B cell (primary cell): ENCODE measurements at regions not wholly inside any gene's neighbourhood (a gene's known extent, or its start where the extent isn't known, plus 50 kb on each side); places are given as distances from the start of the nearest gene placed in this dataset.

Source experiments
- ATAC-seq: fragments of 200-7000 bp; cut with Tn5 transposase; one replicate; pipeline ENCODE4 v1.10.0; 2021; ENCODE audit warnings: low read depth, mild to moderate bottlenecking, moderate number of reproducible peaks, moderate library complexity
- CTCF ChIA-PET: fragments of 350-600 bp; sonication (Branson Sonifier 250); formaldehyde crosslinking; loops from one replicate; lab custom pipeline; 2021; ENCODE audit warnings: antibody characterized with exemption, inconsistent platforms; lab: Charles Lee
- POLR2A ChIA-PET: fragments of 350-600 bp; sonication (Branson Sonifier 250); formaldehyde crosslinking; loops from one replicate; lab custom pipeline; 2021; ENCODE audit warnings: antibody characterized with exemption; lab: Charles Lee
- DNase-seq: peaks from one replicate; pipeline ENCODE4 v3.0.0; 2013
- H2AFZ ChIP-seq: 2 replicates; pipeline ENCODE4 v1.6.1; 2012; ENCODE audit warnings: mild to moderate bottlenecking, low read depth, low read length; ENCODE audit not compliant: insufficient read depth, poor library complexity, severe bottlenecking
- H3K27ac ChIP-seq, 2 donors: 1 replicate in 1 of 2; 2 replicates in 1 of 2; pipeline ENCODE4 v1.5.1; 2012 to 2013; ENCODE audit warnings: low read length in 2 of 2, mild to moderate bottlenecking in 2 of 2, moderate library complexity in 1 of 2
- H3K27me3 ChIP-seq, 4 experiments: fragments of 200-600 bp in 1 of 4; sonication (generic) in 1 of 4; replicated peaks in 1 of 4; 1 replicate in 2 of 4; 2 replicates in 2 of 4; pipeline versions ENCODE4 v1.6.1 to v1.7.0; 2013 to 2016; ENCODE audit warnings: low read length in 3 of 4, mild to moderate bottlenecking in 2 of 4, mixed read lengths in 1 of 4, moderate library complexity in 1 of 4; ENCODE audit not compliant: insufficient read depth in 4 of 4, control insufficient read depth in 3 of 4; ENCODE audit errors: control extremely low read depth in 1 of 4
- H3K36me3 ChIP-seq, 2 experiments: replicated peaks in 1 of 2; 1 replicate in 1 of 2; 2 replicates in 1 of 2; pipeline versions ENCODE4 v1.6.1 to v1.7.1; 2013; ENCODE audit warnings: low read length in 1 of 2; ENCODE audit not compliant: insufficient read depth in 2 of 2, control insufficient read depth in 1 of 2; ENCODE audit errors: control extremely low read depth in 1 of 2, extremely low read depth in 1 of 2
- H3K4me1 ChIP-seq, 2 donors: fragments of 200-600 bp in 1 of 2; sonication (generic) in 1 of 2; 1 replicate in 1 of 2; 2 replicates in 1 of 2; pipeline versions ENCODE4 v1.5.1 to v1.6.1; 2013 to 2017; ENCODE audit warnings: low read length in 2 of 2; ENCODE audit not compliant: control insufficient read depth in 2 of 2, insufficient read depth in 2 of 2
- H3K4me2 ChIP-seq: replicated peaks from 2 replicates; pipeline ENCODE3; 2012; ENCODE audit warnings: mild to moderate bottlenecking, low read depth, low read length; ENCODE audit not compliant: poor library complexity, severe bottlenecking
- H3K4me3 ChIP-seq, 5 experiments: fragments of 200-600 bp in 1 of 5; sonication (generic) in 1 of 5; 1 replicate in 3 of 5; 2 replicates in 2 of 5; pipeline versions ENCODE4 v1.5.1 to v1.7.0; 2011 to 2016; ENCODE audit warnings: low read length in 4 of 5, mild to moderate bottlenecking in 4 of 5, low read depth in 2 of 5, control low read depth in 1 of 5, moderate library complexity in 1 of 5; ENCODE audit not compliant: insufficient read depth in 1 of 5; ENCODE audit errors: control extremely low read depth in 1 of 5, extremely low read depth in 1 of 5
- H3K79me2 ChIP-seq: fragments of 200-600 bp; sonication (generic); one replicate; pipeline ENCODE4 v1.6.0; 2016; ENCODE audit warnings: low read length; ENCODE audit not compliant: control insufficient read depth, insufficient read depth
- H3K9ac ChIP-seq: fragments of 200-600 bp; sonication (generic); 2 replicates; pipeline ENCODE4 v1.6.1; 2017; ENCODE audit warnings: mild to moderate bottlenecking, low read length, moderate library complexity
- H3K9me3 ChIP-seq, 3 donors: one replicate each; pipeline versions ENCODE4 v1.6.1 to v1.7.1; 2013; ENCODE audit warnings: low read length in 2 of 3; ENCODE audit not compliant: control insufficient read depth in 2 of 3, insufficient read depth in 1 of 3; ENCODE audit errors: control extremely low read depth in 1 of 3
- H4K20me1 ChIP-seq: 2 replicates; pipeline ENCODE4 v1.6.0; 2012; ENCODE audit warnings: mild to moderate bottlenecking, low read length; ENCODE audit not compliant: insufficient read depth, control insufficient read depth, poor library complexity, severe bottlenecking
- H3K27ac Mint-ChIP-seq: one replicate; pipeline ENCODE4 v1.8.0; 2021; ENCODE audit warnings: mixed read lengths
- H3K27me3 Mint-ChIP-seq: one replicate; pipeline ENCODE4 v1.8.0; 2021; ENCODE audit warnings: mixed read lengths
- H3K4me1 Mint-ChIP-seq: one replicate; pipeline ENCODE4 v1.8.0; 2021; ENCODE audit warnings: mixed read lengths
- H3K4me3 Mint-ChIP-seq: one replicate; pipeline ENCODE4 v1.8.0; 2021; ENCODE audit warnings: mixed read lengths
- H3K9me3 Mint-ChIP-seq: one replicate; pipeline ENCODE4 v1.8.0; 2022; ENCODE audit warnings: mixed read lengths; ENCODE audit not compliant: insufficient read depth
- EZH2 ChIP-seq: IDR thresholded peaks from 2 replicates; pipeline ENCODE4 v1.6.1; 2012; ENCODE audit warnings: borderline replicate concordance, low read depth, mild to moderate bottlenecking, moderate library complexity, low read length; ENCODE audit not compliant: insufficient read depth, poor library complexity, severe bottlenecking
- WGBS: methylation state at CpG from one replicate; pipeline ENCODE4 v1.1.5; 2013; ENCODE audit warnings: missing lambda C conversion rate; ENCODE audit not compliant: insufficient coverage; 5-methylcytosine and 5-hydroxymethylcytosine counted together
- intact Hi-C: fragments of 100-400 bp; cut with micrococcal nuclease; formaldehyde crosslinking; loops from one replicate; pipeline ENCODE4 v1.10.0; 2022
- TF ChIP-seq, protein P1 (sequence below): fragments of 200-600 bp; IDR thresholded peaks from one replicate; pipeline ENCODE4 v1.8.0; 2022; ENCODE audit warnings: antibody characterized with exemption, mild to moderate bottlenecking

DNA sequence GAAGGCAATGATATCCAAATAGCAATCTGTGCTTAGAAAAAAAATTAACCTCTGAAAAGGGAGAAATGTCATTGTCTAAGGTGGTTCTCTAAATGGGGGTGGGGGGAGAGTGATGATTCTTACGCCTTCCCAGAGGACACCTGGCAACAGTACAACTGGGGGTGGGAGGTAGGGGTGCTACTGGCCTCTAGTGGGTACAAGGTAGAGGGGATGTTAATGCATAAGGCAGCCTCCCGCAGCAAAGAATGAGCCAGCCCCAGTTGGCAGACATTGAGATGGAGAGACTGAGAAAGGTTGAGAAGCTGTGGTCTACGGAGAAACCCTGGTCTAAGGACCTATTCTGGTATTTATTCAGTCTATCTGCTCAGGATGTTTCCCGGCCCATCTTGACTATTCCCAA lies 472.2 kb upstream of the RUNX1 start:
- WGBS = 95% methylated on average over 4 of the region's 4 CpGs
- intact Hi-C loops = loop anchor here (10.0 kb wide), 1 partner anchor 636 kb away; no protein-coding TSS in a partner anchor
- no peak for TF ChIP-seq EZH2
- TF ChIP-seq, protein P1, sequence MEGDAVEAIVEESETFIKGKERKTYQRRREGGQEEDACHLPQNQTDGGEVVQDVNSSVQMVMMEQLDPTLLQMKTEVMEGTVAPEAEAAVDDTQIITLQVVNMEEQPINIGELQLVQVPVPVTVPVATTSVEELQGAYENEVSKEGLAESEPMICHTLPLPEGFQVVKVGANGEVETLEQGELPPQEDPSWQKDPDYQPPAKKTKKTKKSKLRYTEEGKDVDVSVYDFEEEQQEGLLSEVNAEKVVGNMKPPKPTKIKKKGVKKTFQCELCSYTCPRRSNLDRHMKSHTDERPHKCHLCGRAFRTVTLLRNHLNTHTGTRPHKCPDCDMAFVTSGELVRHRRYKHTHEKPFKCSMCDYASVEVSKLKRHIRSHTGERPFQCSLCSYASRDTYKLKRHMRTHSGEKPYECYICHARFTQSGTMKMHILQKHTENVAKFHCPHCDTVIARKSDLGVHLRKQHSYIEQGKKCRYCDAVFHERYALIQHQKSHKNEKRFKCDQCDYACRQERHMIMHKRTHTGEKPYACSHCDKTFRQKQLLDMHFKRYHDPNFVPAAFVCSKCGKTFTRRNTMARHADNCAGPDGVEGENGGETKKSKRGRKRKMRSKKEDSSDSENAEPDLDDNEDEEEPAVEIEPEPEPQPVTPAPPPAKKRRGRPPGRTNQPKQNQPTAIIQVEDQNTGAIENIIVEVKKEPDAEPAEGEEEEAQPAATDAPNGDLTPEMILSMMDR = no peak
- no peak overlapping the region for H3K4me2 ChIP-seq
- no peak overlapping the region for H2AFZ ChIP-seq
- DNase-seq (no peak), ATAC-seq (no peak)
- ChIA-PET POLR2A (no interaction called here), CTCF (no interaction called here)
- H3K79me2 ChIP-seq = no peaks in the 10 kb centered on the region
- H3K4me3 ChIP-seq = no peak overlapping the region
- no peak overlapping the region for H3K4me3 Mint-ChIP-seq
- H3K27ac Mint-ChIP-seq = no peak overlapping the region
- no peaks in the 10 kb centered on the region for H3K36me3 ChIP-seq
- no peak overlapping the region for H3K27ac ChIP-seq
- peaks cover 0 to 3% (median 0%) of the 10 kb centered on the region in 4 experiments for H3K27me3 ChIP-seq
- H3K9ac ChIP-seq = no peak overlapping the region
- H3K9me3 Mint-ChIP-seq = no peaks in the 10 kb centered on the region
- peaks cover 9% of the 10 kb centered on the region for H3K27me3 Mint-ChIP-seq
- no peaks in the 10 kb centered on the region for H4K20me1 ChIP-seq
- peaks cover 19% of the 10 kb centered on the region for H3K4me1 Mint-ChIP-seq
- no peaks in the 10 kb centered on the region for H3K9me3 ChIP-seq
- H3K4me1 ChIP-seq = peaks cover 17 to 19% of the 10 kb centered on the region in 2 donors

DNA sequence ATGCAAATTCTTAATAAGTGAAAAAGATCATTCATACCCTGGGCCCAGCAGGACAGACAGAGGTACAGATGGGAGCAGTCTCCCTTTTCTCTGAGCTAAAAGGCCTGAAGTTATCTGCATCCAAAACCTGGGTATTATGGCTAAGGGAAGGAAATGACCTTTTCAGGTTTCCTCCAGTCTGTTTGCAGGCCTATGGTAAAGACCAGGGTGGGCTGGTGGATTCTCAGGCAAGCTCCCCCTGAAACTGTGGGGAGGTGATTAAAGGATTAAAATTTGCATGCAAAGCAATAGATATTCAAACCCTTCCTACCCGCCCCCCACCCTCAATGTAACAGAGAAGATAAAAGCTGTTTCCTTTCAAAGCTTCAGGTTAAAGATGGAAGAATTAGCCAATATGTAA lies 471.8 kb upstream of the RUNX1 start:
- H3K27me3 ChIP-seq = peaks cover 0 to 3% (median 0%) of the 10 kb centered on the region in 4 experiments
- H2AFZ ChIP-seq = no peak overlapping the region
- peaks cover 9% of the 10 kb centered on the region for H3K27me3 Mint-ChIP-seq
- H3K27ac Mint-ChIP-seq = no peak overlapping the region
- H3K4me1 Mint-ChIP-seq = peaks cover 15% of the 10 kb centered on the region
- TF ChIP-seq, protein P1 = no peak
- no peak for TF ChIP-seq EZH2
- H3K36me3 ChIP-seq = no peaks in the 10 kb centered on the region
- ATAC-seq (no peak), DNase-seq (no peak)
- H3K79me2 ChIP-seq = no peaks in the 10 kb centered on the region
- POLR2A ChIA-PET = no interaction called here
- WGBS = no CpG with 5 or more reads among the region's 1 CpG
- no peak overlapping the region for H3K4me2 ChIP-seq
- H3K4me3 Mint-ChIP-seq = no peak overlapping the region
- H3K4me3 ChIP-seq = no peak overlapping the region
- H3K4me1 ChIP-seq = peaks cover 12 to 15% of the 10 kb centered on the region in 2 donors
- H3K27ac ChIP-seq = no peak overlapping the region
- H3K9me3 ChIP-seq = no peaks in the 10 kb centered on the region
- H4K20me1 ChIP-seq = no peaks in the 10 kb centered on the region
- CTCF ChIA-PET = interaction anchor here (0.6 kb wide), 1 partner anchor 73 kb away, joined by 4 read pairs; no protein-coding TSS in a partner anchor
- no peaks in the 10 kb centered on the region for H3K9me3 Mint-ChIP-seq
- no peak overlapping the region for H3K9ac ChIP-seq
- intact Hi-C loops = loop anchor here (10.0 kb wide), 1 partner anchor 636 kb away; no protein-coding TSS in a partner anchor
